ENCODE measurements at regions not wholly inside any gene's neighbourhood (a gene's known extent, or its start where the extent isn't known, plus 50 kb on each side); places are given as distances from the start of the nearest gene placed in this dataset.

DNA sequence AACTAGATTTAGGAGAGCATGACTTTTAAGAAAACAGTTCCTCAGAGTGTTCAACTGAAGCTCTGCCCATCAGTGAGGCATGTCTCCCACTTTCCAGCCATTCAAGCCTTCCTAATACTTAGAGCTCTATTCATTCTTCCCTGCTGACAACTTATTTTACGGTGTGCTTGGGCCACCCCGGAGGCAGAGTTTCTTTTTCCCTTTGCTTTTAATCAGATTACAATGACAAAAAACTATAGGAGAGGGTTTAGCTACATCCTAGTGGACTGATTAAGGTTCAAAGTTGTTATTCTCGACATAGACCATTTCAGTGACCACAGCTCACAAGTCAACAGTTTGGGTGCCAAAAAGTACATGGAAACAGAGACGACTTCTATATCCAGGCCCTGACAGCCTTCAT, 167.8 kb upstream of the TRIB2 start:
- TF ChIP-seq POU2F2 (IDR thresholded peaks at IDR 0.05; ENCODE audit: low read depth, low read length) (no peak), TAF1 (IDR thresholded peaks at IDR 0.05; ENCODE audit: low read depth, low read length) (no peak)
